IMR-90 (cell line): ENCODE measurements at regions not wholly inside any gene's neighbourhood (a gene's known extent, or its start where the extent isn't known, plus 50 kb on each side); places are given as distances from the start of the nearest gene placed in this dataset.

Experiments
- ATAC-seq: fragments of 200-7000 bp; cut with Tn5 transposase; 2 replicates; pipeline ENCODE4 v1.9.1; 2020; ENCODE audit warnings: low read depth, mild to moderate bottlenecking, moderate library complexity
- BruUV-seq: library from RNA; stranded (reverse); fragments of 400-500 nt; replicated peaks from 2 replicates; lab custom pipeline; 2021; lab: Mats Ljungman, UMichigan
- CTCF ChIA-PET: fragments of 300-600 bp; formaldehyde crosslinking; extraction: SDS; loops from one replicate; lab custom pipeline; 2021; ENCODE audit warnings: antibody characterized with exemption; lab: Yijun Ruan, JAX
- POLR2A ChIA-PET: fragments of 300-600 bp; sonication (Branson Sonifier 250); formaldehyde crosslinking; loops from one replicate; lab custom pipeline; 2022; ENCODE audit warnings: antibody characterized with exemption; ENCODE audit not compliant: unreplicated experiment; lab: Charles Lee
- DNase-seq: peaks from one replicate; pipeline ENCODE4 v3.0.0; 2013
- H2AFZ ChIP-seq: replicated peaks from 2 replicates; pipeline ENCODE3; 2013; ENCODE audit warnings: low read length, mild to moderate bottlenecking; ENCODE audit not compliant: poor library complexity
- H2AK5ac ChIP-seq: 2 replicates; pipeline ENCODE4 v1.6.1; 2013; ENCODE audit warnings: low read depth, low read length, inconsistent platforms
- H2AK9ac ChIP-seq: replicated peaks from 2 replicates; pipeline ENCODE3; 2013; ENCODE audit warnings: mild to moderate bottlenecking, low read depth, low read length, moderate library complexity; ENCODE audit not compliant: poor library complexity
- H2BK120ac ChIP-seq: 2 replicates; pipeline ENCODE4 v1.6.1; 2013; ENCODE audit warnings: low read depth, low read length, inconsistent platforms
- H2BK15ac ChIP-seq: 3 replicates; pipeline ENCODE4 v1.6.1; 2013; ENCODE audit warnings: low read depth, low read length, inconsistent platforms
- H2BK20ac ChIP-seq: 2 replicates; pipeline ENCODE4 v1.6.1; 2013; ENCODE audit warnings: low read depth, mild to moderate bottlenecking, inconsistent platforms, low read length, moderate library complexity
- H2BK5ac ChIP-seq: 2 replicates; pipeline ENCODE4 v1.6.1; 2013; ENCODE audit warnings: mild to moderate bottlenecking, low read depth, low read length, inconsistent platforms; ENCODE audit not compliant: poor library complexity, severe bottlenecking
- H3K14ac ChIP-seq: replicated peaks from 2 replicates; pipeline ENCODE4 v1.6.1; 2013; ENCODE audit warnings: low read depth, low read length, inconsistent platforms
- H3K18ac ChIP-seq: 2 replicates; pipeline ENCODE4 v1.6.1; 2013; ENCODE audit warnings: low read depth, low read length, control low read depth
- H3K23ac ChIP-seq: 2 replicates; pipeline ENCODE4 v1.6.1; 2013; ENCODE audit warnings: low read depth, low read length, inconsistent platforms
- H3K27ac ChIP-seq: 2 replicates; pipeline ENCODE4 v1.5.1; 2013; ENCODE audit warnings: mild to moderate bottlenecking, control low read depth, low read length; ENCODE audit not compliant: insufficient read depth
- H3K27me3 ChIP-seq: 2 replicates; pipeline ENCODE4 v1.6.1; 2013; ENCODE audit warnings: low read length; ENCODE audit not compliant: control insufficient read depth, insufficient read depth
- H3K36me3 ChIP-seq: 2 replicates; pipeline ENCODE4 v1.6.1; 2013; ENCODE audit warnings: low read length, mixed read lengths; ENCODE audit not compliant: control insufficient read depth, insufficient read depth
- H3K4ac ChIP-seq: 2 replicates; pipeline ENCODE4 v1.6.1; 2013; ENCODE audit warnings: low read depth, low read length, inconsistent platforms
- H3K4me1 ChIP-seq: 2 replicates; pipeline ENCODE4 v1.6.1; 2013; ENCODE audit warnings: low read length, mixed read lengths; ENCODE audit not compliant: control insufficient read depth, insufficient read depth
- H3K4me2 ChIP-seq: 2 replicates; pipeline ENCODE4 v1.6.1; 2013; ENCODE audit warnings: low read depth, mild to moderate bottlenecking, control low read depth, low read length, moderate library complexity
- H3K4me3 ChIP-seq: 2 replicates; pipeline ENCODE4 v1.5.1; 2013; ENCODE audit warnings: low read depth, mild to moderate bottlenecking, control low read depth, low read length, moderate library complexity; ENCODE audit not compliant: insufficient read depth
- H3K56ac ChIP-seq: 2 replicates; pipeline ENCODE4 v1.6.1; 2013; ENCODE audit warnings: low read length, inconsistent platforms; ENCODE audit not compliant: insufficient read depth; ENCODE audit errors: extremely low read depth
- H3K79me1 ChIP-seq, 2 experiments: 2 replicates each; pipeline ENCODE4 v1.6.1; 2013; ENCODE audit warnings: low read length in 2 of 2, inconsistent platforms in 1 of 2, low read depth in 1 of 2
- H3K9ac ChIP-seq: 2 replicates; pipeline ENCODE4 v1.6.1; 2013; ENCODE audit warnings: low read depth, low read length, control low read depth
- H3K9me1 ChIP-seq: 2 replicates; pipeline ENCODE4 v1.6.1; 2013; ENCODE audit warnings: low read length, inconsistent platforms; ENCODE audit not compliant: insufficient read depth
- H3K9me3 ChIP-seq: 2 replicates; pipeline ENCODE4 v1.6.1; 2013; ENCODE audit warnings: low read length; ENCODE audit not compliant: control insufficient read depth, insufficient read depth
- H4K20me1 ChIP-seq: 2 replicates; pipeline ENCODE4 v1.6.1; 2013; ENCODE audit warnings: low read length, inconsistent platforms; ENCODE audit not compliant: insufficient read depth
- H4K5ac ChIP-seq: 2 replicates; pipeline ENCODE4 v1.6.1; 2013; ENCODE audit warnings: mild to moderate bottlenecking, low read depth, low read length, control low read depth
- H4K8ac ChIP-seq, 2 experiments: 2 replicates each; pipeline ENCODE4 v1.6.1; 2013; ENCODE audit warnings: low read depth in 2 of 2, low read length in 2 of 2, control low read depth in 1 of 2, inconsistent platforms in 1 of 2
- H4K91ac ChIP-seq: 2 replicates; pipeline ENCODE4 v1.6.1; 2013; ENCODE audit warnings: low read depth, low read length, inconsistent platforms; ENCODE audit not compliant: insufficient read depth
- BHLHE40 ChIP-seq: fragments of 150-350 bp; IDR thresholded peaks from 2 replicates; pipeline ENCODE4 v1.6.1; 2016; ENCODE audit warnings: mild to moderate bottlenecking, low read depth, low read length
- CEBPB ChIP-seq: IDR thresholded peaks from 2 replicates; pipeline ENCODE4 v1.6.1; 2012; ENCODE audit warnings: low read depth, low read length, improper control_type of control experiment
- CHD1 ChIP-seq: IDR thresholded peaks from 2 replicates; pipeline ENCODE4 v1.6.1; 2012; ENCODE audit warnings: low read depth, low read length, improper control_type of control experiment
- CTCF ChIP-seq: conservative IDR thresholded peaks from 2 replicates; pipeline ENCODE4 v1.5.1; 2012; ENCODE audit warnings: mild to moderate bottlenecking, low read depth, low read length, improper control_type of control experiment
- ELK1 ChIP-seq: fragments of 150-350 bp; IDR thresholded peaks from 2 replicates; pipeline ENCODE4 v1.6.1; 2016; ENCODE audit warnings: low read depth, mild to moderate bottlenecking, low read length, moderate library complexity, borderline replicate concordance
- FOS ChIP-seq: fragments of 150-350 bp; IDR thresholded peaks from 2 replicates; pipeline ENCODE4 v1.6.1; 2016; ENCODE audit warnings: low read depth, low read length
- MAFK ChIP-seq: IDR thresholded peaks from 2 replicates; pipeline ENCODE4 v1.6.1; 2012; ENCODE audit warnings: low read depth, low read length, improper control_type of control experiment
- MAZ ChIP-seq: IDR thresholded peaks from 2 replicates; pipeline ENCODE4 v1.6.1; 2012; ENCODE audit warnings: low read depth, mild to moderate bottlenecking, low read length, improper control_type of control experiment, moderate library complexity, borderline replicate concordance
- MXI1 ChIP-seq: IDR thresholded peaks from 2 replicates; pipeline ENCODE4 v1.6.1; 2012; ENCODE audit warnings: low read depth, mild to moderate bottlenecking, low read length, moderate library complexity, borderline replicate concordance
- NFE2L2 ChIP-seq: fragments of 150-350 bp; IDR thresholded peaks from 2 replicates; pipeline ENCODE4 v1.6.1; 2016; ENCODE audit warnings: low read depth, mild to moderate bottlenecking, low read length
- POLR2A ChIP-seq: IDR thresholded peaks from 2 replicates; pipeline ENCODE4 v1.6.1; 2012; ENCODE audit warnings: mild to moderate bottlenecking, low read depth, low read length
- RAD21 ChIP-seq: IDR thresholded peaks from 2 replicates; pipeline ENCODE4 v1.6.1; 2012; ENCODE audit warnings: low read length, improper control_type of control experiment
- RCOR1 ChIP-seq: IDR thresholded peaks from 2 replicates; pipeline ENCODE4 v1.6.1; 2012; ENCODE audit warnings: mild to moderate bottlenecking, low read length, improper control_type of control experiment; ENCODE audit not compliant: insufficient replicate concordance
- RFX5 ChIP-seq: IDR thresholded peaks from 2 replicates; pipeline ENCODE4 v1.8.0; 2012; ENCODE audit warnings: low read depth, mild to moderate bottlenecking, low read length, moderate library complexity
- SMC3 ChIP-seq: fragments of 150-350 bp; IDR thresholded peaks from 2 replicates; pipeline ENCODE4 v1.6.1; 2016; ENCODE audit warnings: low read depth, mild to moderate bottlenecking, antibody characterized with exemption, low read length, moderate library complexity
- WGBS, 2 experiments: methylation state at CpG; one replicate each; pipeline versions ENCODE4 v1.1.5 to v1.1.7; 2013; ENCODE audit warnings: missing lambda C conversion rate in 2 of 2; ENCODE audit not compliant: insufficient read length in 1 of 2; ENCODE audit errors: extremely low coverage in 2 of 2; 5-methylcytosine and 5-hydroxymethylcytosine counted together
- dilution Hi-C: fragments of 300-500 bp; cut with HindIII; formaldehyde crosslinking; loops from one replicate; pipeline ENCODE4 v1.14.3; 2018; ENCODE audit warnings: low sequenced_read_pairs; ENCODE audit not compliant: unreplicated experiment
- in situ Hi-C: fragments of 300-500 bp; cut with MboI; formaldehyde crosslinking; loops from 3 replicates; pipeline ENCODE4 v1.14.3; 2019; ENCODE audit warnings: low sequenced_read_pairs, inconsistent platforms, mixed read lengths
- intact Hi-C: fragments of 100-400 bp; cut with micrococcal nuclease; formaldehyde crosslinking; loops from 2 replicates; pipeline ENCODE4 v1.10.0; 2022
- TF ChIP-seq, protein P1 (sequence below): fragments of 150-350 bp; IDR thresholded peaks from 2 replicates; pipeline ENCODE4 v1.6.1; 2017; ENCODE audit warnings: mild to moderate bottlenecking, antibody characterized with exemption, low read length, low read depth

DNA sequence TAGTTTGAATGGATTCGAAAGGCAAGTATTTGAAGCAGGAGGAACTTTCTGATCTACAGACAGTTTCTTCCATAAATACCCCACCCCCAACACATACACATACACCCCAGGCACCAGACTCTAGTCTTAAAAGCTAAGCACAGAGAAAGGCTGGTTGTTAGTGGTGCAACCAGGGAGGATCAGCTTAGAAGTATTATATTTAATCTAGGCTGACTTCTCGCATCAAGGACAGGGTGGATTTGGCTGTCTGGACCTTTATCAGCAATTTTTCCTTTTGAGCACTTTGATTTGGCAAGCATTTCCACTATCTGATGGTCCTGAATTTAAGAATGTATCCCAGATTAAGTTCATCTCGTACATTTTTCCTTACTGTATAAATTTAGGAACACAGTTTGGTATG, 1489.8 kb upstream of the FLRT2 start:
- ATAC-seq (no peak), DNase-seq (no peak)
- Histone ChIP-seq H3K79me1 (no peaks in the 10 kb centered on the region), H3K9me1 (no peaks in the 10 kb centered on the region), H4K91ac (no peak overlapping the region), H3K9ac (no peak overlapping the region), H2AK5ac (no peak overlapping the region), H2BK15ac (no peak overlapping the region; the same call in 2 of the 3 replicates), H2BK120ac (no peak overlapping the region), H4K8ac (no peak overlapping the region), H2AFZ (no peak overlapping the region), H3K27ac (no peak overlapping the region), H2BK5ac (no peak overlapping the region), H3K36me3 (no peaks in the 10 kb centered on the region), H3K14ac (no peak overlapping the region), H3K18ac (no peak overlapping the region), H4K5ac (no peak overlapping the region), H4K20me1 (no peaks in the 10 kb centered on the region), H3K56ac (no peak overlapping the region), H3K9me3 (no peaks in the 10 kb centered on the region), H3K4me2 (no peak overlapping the region), H3K4me3 (no peak overlapping the region), H2AK9ac (no peak overlapping the region), H2BK20ac (no peak overlapping the region), H3K27me3 (no peaks in the 10 kb centered on the region), H3K4me1 (no peaks in the 10 kb centered on the region), H3K4ac (no peak overlapping the region), H3K23ac (no peak overlapping the region)
- dilution Hi-C loops: no loop called here
- CTCF ChIA-PET: interaction anchor here (0.5 kb wide), 1 partner anchor 135 kb away, joined by 4 read pairs; no protein-coding TSS in a partner anchor
- TF ChIP-seq ELK1: no peak
- TF ChIP-seq POLR2A: no peak
- TF ChIP-seq CEBPB: no peak
- no peak for TF ChIP-seq FOS
- TF ChIP-seq, protein P1, sequence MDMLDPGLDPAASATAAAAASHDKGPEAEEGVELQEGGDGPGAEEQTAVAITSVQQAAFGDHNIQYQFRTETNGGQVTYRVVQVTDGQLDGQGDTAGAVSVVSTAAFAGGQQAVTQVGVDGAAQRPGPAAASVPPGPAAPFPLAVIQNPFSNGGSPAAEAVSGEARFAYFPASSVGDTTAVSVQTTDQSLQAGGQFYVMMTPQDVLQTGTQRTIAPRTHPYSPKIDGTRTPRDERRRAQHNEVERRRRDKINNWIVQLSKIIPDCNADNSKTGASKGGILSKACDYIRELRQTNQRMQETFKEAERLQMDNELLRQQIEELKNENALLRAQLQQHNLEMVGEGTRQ: no peak
- no peak for TF ChIP-seq BHLHE40
- no peak for TF ChIP-seq CTCF
- no peak for TF ChIP-seq RAD21
- no peak for TF ChIP-seq RCOR1
- TF ChIP-seq CHD1: no peak
- no peak for TF ChIP-seq NFE2L2
- no peak for TF ChIP-seq RFX5
- TF ChIP-seq SMC3: no peak
- no peak for TF ChIP-seq MXI1
- TF ChIP-seq MAFK: no peak
- TF ChIP-seq MAZ: no peak
- intact Hi-C loops: no loop called here
- POLR2A ChIA-PET: no interaction called here
- no TSS peak for BruUV-seq
- in situ Hi-C loops: no loop called here
- WGBS, 2 experiments: no CpG with 5 or more reads among the region's 3 CpGs
